GM21825 (cell line): ENCODE measurements at regions not wholly inside any gene's neighbourhood (a gene's known extent, or its start where the extent isn't known, plus 50 kb on each side); places are given as distances from the start of the nearest gene placed in this dataset.
"Not testable (repeated sequence)": the region's sequence is repeated elsewhere in the genome, so short reads cannot be mapped to it uniquely, and the experiment has no call there.

Experiments
- ATAC-seq: cut with Tn5 transposase; IDR thresholded peaks from one replicate; pipeline ENCODE4 v1.9.1; 2021; ENCODE audit warnings: mild to moderate bottlenecking, moderate library complexity; ENCODE audit not compliant: unreplicated experiment

GRCh38 chr3:82628385-82629014 lies 867.1 kb upstream of the GBE1 start:
- no peak for ATAC-seq

- ATAC-seq = no peak
These were observed 866.3 kb upstream of the GBE1 start for GRCh38 chr3:82627733-82628132.

- ATAC-seq = not testable (repeated sequence)
These were observed 859.3 kb upstream of the GBE1 start for GRCh38 chr3:82620744-82621143.

GRCh38 chr3:82618594-82618993 lies 857.1 kb upstream of the GBE1 start:
- no peak for ATAC-seq

- no peak for ATAC-seq
These were observed 848.8 kb upstream of the GBE1 start for GRCh38 chr3:82610236-82610635.

GRCh38 chr3:82607391-82607790 lies 845.9 kb upstream of the GBE1 start:
- no peak for ATAC-seq

GRCh38 chr3:82596805-82597204 lies 835.4 kb upstream of the GBE1 start:
- ATAC-seq = no peak

- ATAC-seq = no peak
These were observed 834.1 kb upstream of the GBE1 start for GRCh38 chr3:82595530-82595929.

- ATAC-seq = no peak
These were observed 825.7 kb upstream of the GBE1 start for GRCh38 chr3:82587174-82587573.

- no peak for ATAC-seq
These were observed 825.0 kb upstream of the GBE1 start for GRCh38 chr3:82586414-82586813.

- ATAC-seq = not testable (repeated sequence)
These were observed 824.6 kb upstream of the GBE1 start for GRCh38 chr3:82586002-82586401.

GRCh38 chr3:82585591-82585990 lies 824.1 kb upstream of the GBE1 start:
- not testable (repeated sequence) for ATAC-seq

GRCh38 chr3:82584861-82585260 lies 823.4 kb upstream of the GBE1 start:
- ATAC-seq = not testable (repeated sequence)

GRCh38 chr3:82584415-82584814 lies 823.0 kb upstream of the GBE1 start:
- ATAC-seq = not testable (repeated sequence)

- no peak for ATAC-seq
These were observed 819.9 kb upstream of the GBE1 start for GRCh38 chr3:82581350-82581749.

GRCh38 chr3:82572721-82573120 lies 811.3 kb upstream of the GBE1 start:
- ATAC-seq = no peak

- ATAC-seq = no peak
These were observed 807.4 kb upstream of the GBE1 start for GRCh38 chr3:82568776-82569338.

- ATAC-seq = no peak
These were observed 805.7 kb upstream of the GBE1 start for GRCh38 chr3:82567029-82567600.

GRCh38 chr3:82562896-82563295 lies 801.5 kb upstream of the GBE1 start:
- no peak for ATAC-seq

GRCh38 chr3:82561784-82562183 lies 800.3 kb upstream of the GBE1 start:
- no peak for ATAC-seq

GRCh38 chr3:82558081-82558480 lies 796.6 kb upstream of the GBE1 start:
- ATAC-seq = no peak

- no peak for ATAC-seq
These were observed 794.7 kb upstream of the GBE1 start for GRCh38 chr3:82556113-82556512.

- not testable (repeated sequence) for ATAC-seq
These were observed 781.1 kb upstream of the GBE1 start for GRCh38 chr3:82542556-82542955.
